Skeletal muscle tissue (tissue), 3 donors: ENCODE measurements at regions not wholly inside any gene's neighbourhood (a gene's known extent, or its start where the extent isn't known, plus 50 kb on each side); places are given as distances from the start of the nearest gene placed in this dataset.

Experiments used
- H3K27ac ChIP-seq: one replicate; pipeline ENCODE4 v1.7.0; 2013; ENCODE audit warnings: mild to moderate bottlenecking, low read depth, low read length, inconsistent platforms
- H3K27me3 ChIP-seq, 3 donors: one replicate each; pipeline ENCODE4 v1.7.0; 2013; ENCODE audit warnings: low read length in 3 of 3; ENCODE audit not compliant: control insufficient read depth in 3 of 3, insufficient read depth in 3 of 3
- H3K36me3 ChIP-seq, 3 donors: one replicate each; pipeline ENCODE4 v1.7.0; 2013; ENCODE audit warnings: low read length in 3 of 3; ENCODE audit not compliant: control insufficient read depth in 3 of 3, insufficient read depth in 3 of 3
- H3K4me1 ChIP-seq, 3 donors: one replicate each; pipeline ENCODE4 v1.7.0; 2013; ENCODE audit warnings: low read length in 3 of 3, mild to moderate bottlenecking in 3 of 3; ENCODE audit not compliant: control insufficient read depth in 3 of 3, insufficient read depth in 3 of 3
- H3K4me3 ChIP-seq, 3 donors: one replicate each; pipeline ENCODE4 v1.7.0; 2013; ENCODE audit warnings: low read length in 3 of 3
- H3K9ac ChIP-seq, 3 donors: one replicate each; pipeline ENCODE4 v1.7.0; 2013; ENCODE audit warnings: low read length in 3 of 3, mild to moderate bottlenecking in 3 of 3, moderate library complexity in 2 of 3, low read depth in 1 of 3
- H3K9me3 ChIP-seq, 3 donors: one replicate each; pipeline ENCODE4 v1.7.0; 2013; ENCODE audit warnings: low read length in 3 of 3; ENCODE audit not compliant: control insufficient read depth in 3 of 3
- donor health status: Osteomylitis.

GRCh38 chr6:139584599-139584998, 210.2 kb upstream of the CITED2 start:
- H3K27me3 ChIP-seq = no peaks in the 10 kb centered on the region

DNA sequence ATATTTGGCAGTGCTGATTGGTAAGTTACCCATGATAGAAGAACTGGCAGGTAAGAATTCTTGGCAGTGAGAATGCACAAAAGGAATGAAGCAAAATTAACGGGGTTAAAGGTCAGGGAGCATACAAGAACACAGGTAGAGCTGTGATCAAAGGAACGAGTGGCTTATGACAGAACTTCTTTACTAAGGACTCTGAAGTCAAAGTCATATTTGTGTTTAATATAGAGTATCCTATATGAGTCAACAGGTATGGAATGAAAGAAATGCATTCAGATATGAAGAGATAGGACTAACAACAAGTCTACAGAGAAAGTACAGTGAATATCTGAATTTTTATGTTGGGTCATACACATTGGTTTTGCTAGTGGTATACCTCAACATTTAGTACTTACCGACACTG, 209.0 kb upstream of the CITED2 start:
- Histone ChIP-seq H3K9me3 (no peaks in the 10 kb centered on the region), H3K9ac (no peak overlapping the region), H3K27me3 (no peaks in the 10 kb centered on the region), H3K36me3 (no peaks in the 10 kb centered on the region), H3K4me1 (peaks cover 0 to 10% (median 7%) of the 10 kb centered on the region in 3 donors), H3K4me3 (no peak overlapping the region), H3K27ac (no peak overlapping the region)

More at GRCh38 chr6:139584599-139584998, 210.2 kb upstream of the CITED2 start:
- Histone ChIP-seq H3K9me3 (no peaks in the 10 kb centered on the region), H3K4me1 (peaks cover 6 to 11% (median 11%) of the 10 kb centered on the region in 3 donors), H3K27ac (no peak overlapping the region), H3K36me3 (no peaks in the 10 kb centered on the region), H3K9ac (no peak overlapping the region), H3K4me3 (no peak overlapping the region)

DNA sequence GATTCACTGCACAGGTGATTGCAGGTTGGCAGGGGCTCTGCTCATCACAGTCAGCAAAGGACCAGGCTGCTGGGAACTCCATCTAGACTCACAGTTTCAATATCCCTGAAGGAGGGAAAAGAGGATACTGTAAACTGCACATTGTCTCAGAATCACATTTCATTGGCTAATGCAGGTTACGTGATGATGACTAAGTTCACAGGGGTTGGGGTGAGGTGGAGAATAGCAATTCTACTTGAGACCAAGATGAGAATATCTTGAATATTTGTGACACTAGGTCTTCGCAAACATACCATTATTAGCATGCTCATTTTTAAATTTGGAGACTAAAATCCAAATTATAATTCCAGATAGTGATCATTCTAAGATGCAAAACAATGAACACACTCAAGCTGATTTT, 208.5 kb upstream of the CITED2 start:
- Histone ChIP-seq H3K9me3 (no peaks in the 10 kb centered on the region), H3K27ac (no peak overlapping the region), H3K4me3 (no peak overlapping the region), H3K27me3 (no peaks in the 10 kb centered on the region), H3K36me3 (no peaks in the 10 kb centered on the region), H3K4me1 (peaks cover 4 to 6% (median 6%) of the 10 kb centered on the region in 3 donors), H3K9ac (no peak overlapping the region)

GRCh38 chr6:139581485-139581865, 207.0 kb upstream of the CITED2 start:
- H3K4me3 ChIP-seq = no peak overlapping the region
- H3K4me1 ChIP-seq = peaks cover 0 to 7% (median 0%) of the 10 kb centered on the region in 3 donors
- H3K27ac ChIP-seq = no peak overlapping the region
- no peaks in the 10 kb centered on the region for H3K27me3 ChIP-seq
- no peaks in the 10 kb centered on the region for H3K36me3 ChIP-seq
- H3K9ac ChIP-seq = no peak overlapping the region
- no peaks in the 10 kb centered on the region for H3K9me3 ChIP-seq

- H3K9me3 ChIP-seq = no peaks in the 10 kb centered on the region
- H3K9ac ChIP-seq = no peak overlapping the region
- no peaks in the 10 kb centered on the region for H3K27me3 ChIP-seq
- H3K36me3 ChIP-seq = no peaks in the 10 kb centered on the region
- H3K4me3 ChIP-seq = no peak overlapping the region
- H3K27ac ChIP-seq = no peak overlapping the region
- peaks cover 0 to 7% (median 0%) of the 10 kb centered on the region in 3 donors for H3K4me1 ChIP-seq
Observed at GRCh38 chr6:139580592-139581484, 206.4 kb upstream of the CITED2 start.

- Histone ChIP-seq H3K9ac (no peak overlapping the region), H3K36me3 (no peaks in the 10 kb centered on the region), H3K4me1 (peaks cover 0 to 7% (median under 1%) of the 10 kb centered on the region in 3 donors), H3K9me3 (no peaks in the 10 kb centered on the region), H3K27ac (peak overlapping the region; percentile 8), H3K27me3 (no peaks in the 10 kb centered on the region), H3K4me3 (no peak overlapping the region)
Observed at GRCh38 chr6:139577763-139578604, 203.5 kb upstream of the CITED2 start.

DNA sequence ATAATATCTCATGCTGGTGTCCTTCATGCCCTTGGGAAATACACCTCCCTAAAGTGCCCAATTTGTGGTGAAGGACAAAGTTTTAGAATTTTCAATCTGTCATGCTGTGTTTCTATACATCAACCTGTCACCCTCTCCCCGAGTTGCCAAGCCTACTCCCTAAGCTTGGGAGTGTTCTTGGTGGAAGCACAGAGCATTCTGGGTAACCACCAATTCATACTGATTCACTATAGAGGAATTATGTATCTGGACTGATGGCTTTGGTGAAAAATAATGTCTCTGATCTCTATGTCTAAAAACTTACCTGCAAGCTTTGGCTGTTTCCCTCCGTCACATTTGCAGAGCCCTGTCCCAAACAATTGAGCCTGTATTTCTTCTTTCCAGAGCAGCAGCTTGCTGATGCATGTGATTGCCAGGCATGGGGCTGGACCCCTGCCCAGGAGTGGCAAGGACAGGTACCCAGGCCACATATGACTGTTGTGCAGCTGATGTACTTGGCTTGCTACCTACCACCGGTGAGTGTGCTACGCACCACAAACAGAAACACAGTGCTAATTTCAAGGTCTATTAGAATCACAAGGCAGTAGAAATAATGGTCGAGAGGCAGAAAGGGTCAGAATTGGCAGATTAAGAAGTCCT, 202.8 kb upstream of the CITED2 start:
- H3K9ac ChIP-seq = no peak overlapping the region
- H3K36me3 ChIP-seq = no peaks in the 10 kb centered on the region
- H3K9me3 ChIP-seq = no peaks in the 10 kb centered on the region
- H3K4me1 ChIP-seq = peaks cover 0 to 8% (median 7%) of the 10 kb centered on the region in 3 donors
- peak overlapping the region; percentile 8 for H3K27ac ChIP-seq
- no peaks in the 10 kb centered on the region for H3K27me3 ChIP-seq
- no peak overlapping the region for H3K4me3 ChIP-seq

DNA sequence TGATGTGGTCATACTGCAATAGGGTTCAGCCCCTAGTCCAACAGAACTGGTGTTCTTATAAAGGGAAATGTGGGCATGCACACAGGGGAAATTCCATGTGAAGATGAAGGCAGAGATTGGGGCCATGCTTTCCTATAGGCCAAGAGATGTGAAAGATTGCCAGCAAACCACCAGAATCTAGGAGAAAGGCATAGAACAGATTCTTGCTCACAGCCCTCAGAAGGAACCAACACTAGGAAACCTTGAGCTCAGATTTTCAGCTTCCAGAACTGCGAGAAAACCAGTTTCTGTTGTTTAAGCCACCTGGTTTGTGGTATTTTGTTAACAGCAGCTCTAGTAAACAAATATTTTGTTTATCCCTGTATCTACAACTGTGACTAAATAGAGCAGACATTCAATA, 197.6 kb upstream of the CITED2 start:
- Histone ChIP-seq H3K27ac (no peak overlapping the region), H3K4me3 (no peak overlapping the region), H3K27me3 (no peaks in the 10 kb centered on the region), H3K9ac (no peak overlapping the region), H3K9me3 (no peaks in the 10 kb centered on the region), H3K36me3 (no peaks in the 10 kb centered on the region), H3K4me1 (peaks cover 0 to 8% (median 0%) of the 10 kb centered on the region in 3 donors)

- H3K27ac ChIP-seq = no peak overlapping the region
- peaks cover 0 to 8% (median 0%) of the 10 kb centered on the region in 3 donors for H3K4me1 ChIP-seq
- H3K36me3 ChIP-seq = no peaks in the 10 kb centered on the region
- H3K27me3 ChIP-seq = no peaks in the 10 kb centered on the region
- H3K9ac ChIP-seq = no peak overlapping the region
- H3K9me3 ChIP-seq = no peaks in the 10 kb centered on the region
- no peak overlapping the region for H3K4me3 ChIP-seq
Observed at GRCh38 chr6:139570166-139570565, 195.7 kb upstream of the CITED2 start.
